HG03469 (cell line): ENCODE measurements at regions not wholly inside any gene's neighbourhood (a gene's known extent, or its start where the extent isn't known, plus 50 kb on each side); places are given as distances from the start of the nearest gene placed in this dataset.

Experiments used
- ATAC-seq: cut with Tn5 transposase; IDR thresholded peaks from one replicate; pipeline ENCODE4 v1.9.1; 2021; ENCODE audit warnings: mild to moderate bottlenecking, moderate library complexity, moderate number of reproducible peaks; ENCODE audit not compliant: unreplicated experiment

DNA sequence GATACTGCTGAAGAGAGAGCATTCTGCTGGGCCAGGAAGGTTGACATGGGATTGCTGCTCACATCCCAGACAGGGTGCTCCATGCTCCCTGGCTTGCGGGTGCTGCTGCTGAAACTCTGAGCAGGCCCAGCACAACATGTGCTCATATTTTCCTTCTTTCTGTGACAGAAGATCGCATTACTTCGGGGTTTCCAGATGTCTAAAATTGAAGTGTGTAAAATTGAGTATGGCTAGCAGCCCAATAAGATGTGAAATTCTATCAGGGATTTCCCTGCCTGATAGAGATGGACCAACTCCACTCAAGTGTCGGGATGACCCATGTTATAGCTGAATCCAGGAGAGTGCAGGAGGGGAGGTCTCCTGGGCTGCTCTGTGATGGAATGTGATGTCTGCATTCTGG, 55.6 kb upstream of the KL start:
- ATAC-seq, result no peak

DNA sequence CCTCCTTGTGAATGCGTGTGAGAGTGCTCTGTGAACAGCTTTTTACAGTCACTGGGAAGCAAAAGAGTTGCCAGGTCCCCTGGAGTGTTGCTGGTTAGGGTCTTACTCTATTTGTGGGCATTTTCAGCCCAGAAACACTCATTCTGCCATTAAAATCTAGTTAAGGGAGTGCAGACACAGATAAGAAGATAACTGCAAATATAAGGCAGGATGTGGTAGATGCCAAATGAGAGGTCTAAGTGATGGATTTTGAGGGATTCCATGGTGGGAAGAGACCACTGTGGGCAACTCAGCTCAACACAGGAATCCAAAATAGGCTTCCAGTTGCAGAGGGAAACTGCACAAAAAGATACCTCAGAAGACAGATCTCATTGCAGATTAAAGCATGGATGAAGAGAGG, 54.5 kb upstream of the KL start:
- ATAC-seq, result no peak

DNA sequence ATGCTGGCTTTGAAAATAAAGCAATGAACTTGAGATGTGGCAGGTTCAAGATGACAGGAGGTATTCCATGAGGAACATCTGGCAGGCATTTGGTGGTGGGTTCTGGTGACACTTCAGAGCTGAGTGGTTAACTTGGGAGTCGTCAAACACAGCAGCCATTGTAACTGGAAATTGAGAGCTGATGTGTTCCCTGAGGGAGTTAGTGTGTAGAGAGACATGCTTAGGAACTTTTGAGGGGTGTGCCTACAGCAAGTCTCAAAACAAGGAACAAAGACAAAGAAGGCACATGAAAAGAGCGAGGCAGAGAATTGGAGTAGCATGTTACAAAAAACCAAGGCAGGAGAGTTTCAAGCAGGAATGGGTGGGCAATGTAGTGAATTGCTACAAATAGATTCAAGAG, 53.9 kb upstream of the KL start:
- no peak for ATAC-seq

DNA sequence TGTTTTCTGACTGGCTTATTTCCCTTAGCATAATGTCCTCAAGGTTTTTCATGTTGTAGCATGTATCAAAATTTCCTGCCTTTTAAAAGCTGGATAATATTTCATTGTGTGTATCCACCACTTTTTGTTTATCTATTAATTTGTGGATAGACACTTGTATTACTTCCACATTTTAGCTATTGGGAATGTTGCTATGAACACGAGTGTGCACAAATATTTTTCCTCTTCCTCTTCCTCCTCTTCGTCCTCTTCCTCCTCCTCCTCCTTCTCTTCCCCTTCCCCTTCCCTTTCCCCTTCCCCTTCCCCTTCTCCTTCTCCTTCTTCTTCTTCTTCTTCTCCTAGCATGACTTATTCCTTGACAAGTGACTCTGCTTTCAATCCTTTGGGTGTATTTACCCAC, 51.2 kb upstream of the KL start:
- ATAC-seq, result no peak
